ENCODE measurements at regions not wholly inside any gene's neighbourhood (a gene's known extent, or its start where the extent isn't known, plus 50 kb on each side); places are given as distances from the start of the nearest gene placed in this dataset.

DNA sequence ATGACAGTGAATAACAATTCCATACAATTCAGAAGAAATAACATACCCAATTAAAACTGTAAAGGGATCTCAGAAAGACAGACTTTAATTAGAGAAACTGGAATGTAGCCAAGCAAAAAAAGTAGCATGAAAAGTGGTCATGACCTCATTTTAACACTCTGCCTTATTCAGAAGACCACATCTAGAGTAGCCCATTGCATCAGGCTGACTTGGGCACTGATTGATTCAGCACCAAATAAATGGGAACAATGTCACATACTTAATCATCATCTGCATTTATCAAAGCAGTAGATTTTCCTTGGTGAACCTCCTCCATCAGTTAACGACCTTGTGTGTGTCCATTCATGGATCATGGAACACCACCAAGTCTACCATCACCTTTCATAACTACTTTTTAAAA, 992.1 kb downstream of the NR2F1-AS1 start:
- DNase-seq (ENCODE audit: low read depth in 1 of 2, low spot score in 1 of 2): no peak
- Histone ChIP-seq H3K4me3 (replicated peaks; ENCODE audit: insufficient read depth, low read length) (no peak overlapping the region), H3K27ac (replicated peaks) (no peak overlapping the region), H3K27me3 (ENCODE audit: insufficient read depth, poor library complexity, severe bottlenecking) (no peaks in the 10 kb centered on the region)
- TF ChIP-seq, protein P1, sequence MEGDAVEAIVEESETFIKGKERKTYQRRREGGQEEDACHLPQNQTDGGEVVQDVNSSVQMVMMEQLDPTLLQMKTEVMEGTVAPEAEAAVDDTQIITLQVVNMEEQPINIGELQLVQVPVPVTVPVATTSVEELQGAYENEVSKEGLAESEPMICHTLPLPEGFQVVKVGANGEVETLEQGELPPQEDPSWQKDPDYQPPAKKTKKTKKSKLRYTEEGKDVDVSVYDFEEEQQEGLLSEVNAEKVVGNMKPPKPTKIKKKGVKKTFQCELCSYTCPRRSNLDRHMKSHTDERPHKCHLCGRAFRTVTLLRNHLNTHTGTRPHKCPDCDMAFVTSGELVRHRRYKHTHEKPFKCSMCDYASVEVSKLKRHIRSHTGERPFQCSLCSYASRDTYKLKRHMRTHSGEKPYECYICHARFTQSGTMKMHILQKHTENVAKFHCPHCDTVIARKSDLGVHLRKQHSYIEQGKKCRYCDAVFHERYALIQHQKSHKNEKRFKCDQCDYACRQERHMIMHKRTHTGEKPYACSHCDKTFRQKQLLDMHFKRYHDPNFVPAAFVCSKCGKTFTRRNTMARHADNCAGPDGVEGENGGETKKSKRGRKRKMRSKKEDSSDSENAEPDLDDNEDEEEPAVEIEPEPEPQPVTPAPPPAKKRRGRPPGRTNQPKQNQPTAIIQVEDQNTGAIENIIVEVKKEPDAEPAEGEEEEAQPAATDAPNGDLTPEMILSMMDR (IDR thresholded peaks at IDR 0.05; ENCODE audit: insufficient read depth, low read length): no peak
- TF ChIP-seq SPI1 (IDR thresholded peaks at IDR 0.05; ENCODE audit: borderline replicate concordance, low read depth) (no peak), POLR2AphosphoS5 (IDR thresholded peaks at IDR 0.05; ENCODE audit: low read depth) (no peak), GABPA (IDR thresholded peaks at IDR 0.05; ENCODE audit: low read depth) (no peak)
- TF ChIP-seq, protein P2, sequence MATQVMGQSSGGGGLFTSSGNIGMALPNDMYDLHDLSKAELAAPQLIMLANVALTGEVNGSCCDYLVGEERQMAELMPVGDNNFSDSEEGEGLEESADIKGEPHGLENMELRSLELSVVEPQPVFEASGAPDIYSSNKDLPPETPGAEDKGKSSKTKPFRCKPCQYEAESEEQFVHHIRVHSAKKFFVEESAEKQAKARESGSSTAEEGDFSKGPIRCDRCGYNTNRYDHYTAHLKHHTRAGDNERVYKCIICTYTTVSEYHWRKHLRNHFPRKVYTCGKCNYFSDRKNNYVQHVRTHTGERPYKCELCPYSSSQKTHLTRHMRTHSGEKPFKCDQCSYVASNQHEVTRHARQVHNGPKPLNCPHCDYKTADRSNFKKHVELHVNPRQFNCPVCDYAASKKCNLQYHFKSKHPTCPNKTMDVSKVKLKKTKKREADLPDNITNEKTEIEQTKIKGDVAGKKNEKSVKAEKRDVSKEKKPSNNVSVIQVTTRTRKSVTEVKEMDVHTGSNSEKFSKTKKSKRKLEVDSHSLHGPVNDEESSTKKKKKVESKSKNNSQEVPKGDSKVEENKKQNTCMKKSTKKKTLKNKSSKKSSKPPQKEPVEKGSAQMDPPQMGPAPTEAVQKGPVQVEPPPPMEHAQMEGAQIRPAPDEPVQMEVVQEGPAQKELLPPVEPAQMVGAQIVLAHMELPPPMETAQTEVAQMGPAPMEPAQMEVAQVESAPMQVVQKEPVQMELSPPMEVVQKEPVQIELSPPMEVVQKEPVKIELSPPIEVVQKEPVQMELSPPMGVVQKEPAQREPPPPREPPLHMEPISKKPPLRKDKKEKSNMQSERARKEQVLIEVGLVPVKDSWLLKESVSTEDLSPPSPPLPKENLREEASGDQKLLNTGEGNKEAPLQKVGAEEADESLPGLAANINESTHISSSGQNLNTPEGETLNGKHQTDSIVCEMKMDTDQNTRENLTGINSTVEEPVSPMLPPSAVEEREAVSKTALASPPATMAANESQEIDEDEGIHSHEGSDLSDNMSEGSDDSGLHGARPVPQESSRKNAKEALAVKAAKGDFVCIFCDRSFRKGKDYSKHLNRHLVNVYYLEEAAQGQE (IDR thresholded peaks at IDR 0.05; ENCODE audit: insufficient replicate concordance, low read depth): no peak

DNA sequence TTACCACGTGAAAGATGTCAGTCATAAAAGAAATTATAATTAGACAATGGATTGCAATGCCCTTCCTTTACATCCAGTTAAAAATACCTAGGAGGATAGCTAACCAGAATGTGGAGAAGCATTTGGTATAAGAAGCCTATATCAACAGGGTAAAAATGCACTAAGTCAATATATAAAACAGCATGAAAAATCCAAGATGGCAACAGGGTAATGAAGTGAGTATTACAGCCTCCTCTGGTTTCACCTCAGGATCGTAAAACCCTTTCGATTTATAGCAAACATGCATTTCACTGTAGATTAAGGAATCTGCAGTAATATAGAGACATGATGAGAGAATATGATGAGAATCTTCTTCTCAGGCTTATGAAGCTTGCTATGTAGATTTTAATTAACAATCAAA, 999.3 kb downstream of the NR2F1-AS1 start:
- H3K27ac ChIP-seq (replicated peaks): no peak overlapping the region
- TF ChIP-seq, protein P2 (IDR thresholded peaks at IDR 0.05; ENCODE audit: insufficient replicate concordance, low read depth): no peak
- TF ChIP-seq, protein P1 (IDR thresholded peaks at IDR 0.05; ENCODE audit: insufficient read depth, low read length): no peak
- no peak for TF ChIP-seq POLR2AphosphoS5 (IDR thresholded peaks at IDR 0.05; ENCODE audit: low read depth)
- no peak for DNase-seq (ENCODE audit: low read depth in 1 of 2, low spot score in 1 of 2)
- no peak overlapping the region for H3K4me3 ChIP-seq (replicated peaks; ENCODE audit: insufficient read depth, low read length)
- H3K27me3 ChIP-seq (ENCODE audit: insufficient read depth, poor library complexity, severe bottlenecking): no peaks in the 10 kb centered on the region

DNA sequence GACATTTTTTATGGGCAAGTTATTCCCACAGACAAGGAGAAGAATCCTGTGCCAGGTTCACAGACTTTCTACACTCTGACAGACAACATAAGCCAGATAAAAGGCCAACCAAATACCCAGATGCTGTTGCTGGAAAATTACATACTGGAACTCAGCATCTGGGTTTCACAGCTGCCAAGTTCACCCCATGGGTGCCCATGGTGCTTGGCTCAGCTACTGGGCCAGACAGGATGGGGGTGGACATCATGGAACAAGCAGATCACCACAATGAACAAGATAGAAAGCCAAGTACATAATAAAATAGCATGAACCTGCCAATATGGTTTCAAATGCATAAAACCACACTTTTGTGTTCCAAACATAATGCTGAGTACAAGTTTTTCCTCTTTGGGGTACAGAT, 999.8 kb downstream of the NR2F1-AS1 start:
- Histone ChIP-seq H3K27ac (replicated peaks) (no peak overlapping the region), H3K27me3 (ENCODE audit: insufficient read depth, poor library complexity, severe bottlenecking) (no peaks in the 10 kb centered on the region), H3K4me3 (replicated peaks; ENCODE audit: insufficient read depth, low read length) (no peak overlapping the region)
- DNase-seq (ENCODE audit: low read depth in 1 of 2, low spot score in 1 of 2): no peak
- TF ChIP-seq SPI1 (IDR thresholded peaks at IDR 0.05; ENCODE audit: borderline replicate concordance, low read depth): no peak
- no peak for TF ChIP-seq GABPA (IDR thresholded peaks at IDR 0.05; ENCODE audit: low read depth)
- no peak for TF ChIP-seq POLR2AphosphoS5 (IDR thresholded peaks at IDR 0.05; ENCODE audit: low read depth)
- TF ChIP-seq, protein P1 (IDR thresholded peaks at IDR 0.05; ENCODE audit: insufficient read depth, low read length): no peak
- TF ChIP-seq, protein P2 (IDR thresholded peaks at IDR 0.05; ENCODE audit: insufficient replicate concordance, low read depth): no peak

All from HL-60 (cell line).